ENCODE measurements at regions not wholly inside any gene's neighbourhood (a gene's known extent, or its start where the extent isn't known, plus 50 kb on each side); places are given as distances from the start of the nearest gene placed in this dataset.

DNA sequence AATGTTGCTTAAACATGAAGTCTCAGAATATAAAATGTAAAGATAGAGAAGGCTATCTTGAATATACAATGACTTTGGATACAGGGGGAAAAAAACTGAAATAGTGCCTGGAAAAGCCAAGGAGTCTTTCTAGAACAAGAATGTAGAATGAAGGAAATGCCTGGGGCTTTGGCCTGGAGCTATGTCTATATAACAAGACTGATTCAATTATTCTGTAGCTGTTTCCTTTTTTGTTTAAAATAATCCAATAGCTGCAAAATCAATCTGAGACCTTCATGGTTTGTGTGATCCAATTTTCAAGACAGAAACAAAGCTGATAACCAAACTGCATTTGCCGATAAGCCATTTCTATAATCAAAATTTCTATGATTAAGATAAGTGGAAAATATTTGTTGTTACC is 530.9 kb upstream of the NBEA start:
- Histone ChIP-seq H2AK5ac (ENCODE audit: low read depth, low read length) (no peak overlapping the region), H3K23ac (ENCODE audit: low read depth, low read length) (no peak overlapping the region), H2AK9ac (replicated peaks; ENCODE audit: low read depth, low read length, poor library complexity) (no peak overlapping the region), H3K27ac (ENCODE audit: insufficient read depth, low read length) (no peak overlapping the region), H3K4ac (ENCODE audit: low read depth, low read length) (no peak overlapping the region), H4K5ac (ENCODE audit: low read depth, low read length) (no peak overlapping the region), H3K9me1 (ENCODE audit: insufficient read depth, low read length) (no peaks in the 10 kb centered on the region), H3K56ac (ENCODE audit: extremely low read depth, insufficient read depth, low read length) (no peak overlapping the region), H2BK120ac (ENCODE audit: low read depth, low read length) (no peak overlapping the region), H3K27me3 (ENCODE audit: control insufficient read depth, insufficient read depth, low read length) (no peaks in the 10 kb centered on the region), H3K4me2 (ENCODE audit: low read depth, low read length) (no peak overlapping the region), H3K4me3 (ENCODE audit: insufficient read depth, low read depth, low read length) (no peak overlapping the region), H2BK20ac (ENCODE audit: low read depth, low read length) (no peak overlapping the region), H3K36me3 (ENCODE audit: control insufficient read depth, insufficient read depth, low read length) (no peaks in the 10 kb centered on the region), H3K4me1 (ENCODE audit: control insufficient read depth, insufficient read depth, low read length) (peaks cover 3% of the 10 kb centered on the region; the same call in 1 of the 2 replicates), H4K91ac (ENCODE audit: insufficient read depth, low read depth, low read length) (no peak overlapping the region), H3K79me1 (ENCODE audit: low read depth in 1 of 2, low read length in 2 of 2) (no peaks in the 10 kb centered on the region), H3K14ac (replicated peaks; ENCODE audit: low read depth, low read length) (no peak overlapping the region), H2BK5ac (ENCODE audit: low read depth, low read length, poor library complexity, severe bottlenecking) (no peak overlapping the region), H4K8ac (ENCODE audit: low read depth in 2 of 2, low read length in 2 of 2) (no peak overlapping the region), H2BK15ac (ENCODE audit: low read depth, low read length) (no peak overlapping the region), H3K9ac (ENCODE audit: low read depth, low read length) (no peak overlapping the region), H3K18ac (ENCODE audit: low read depth, low read length) (no peak overlapping the region), H2AFZ (replicated peaks; ENCODE audit: low read length, poor library complexity) (no peak overlapping the region), H3K9me3 (ENCODE audit: control insufficient read depth, insufficient read depth, low read length) (no peaks in the 10 kb centered on the region), H4K20me1 (ENCODE audit: insufficient read depth, low read length) (no peaks in the 10 kb centered on the region)
- intact Hi-C loops (cut with micrococcal nuclease) = no loop called here
- ATAC-seq (ENCODE audit: low read depth) (no peak), DNase-seq (no peak)
- POLR2A ChIA-PET (ENCODE audit: unreplicated experiment) = no interaction called here
- no peak for TF ChIP-seq MAFK (IDR thresholded peaks at IDR 0.05; ENCODE audit: low read depth, low read length)
- TF ChIP-seq NFE2L2 (IDR thresholded peaks at IDR 0.05; ENCODE audit: low read depth, low read length) = no peak
- TF ChIP-seq, protein P1, sequence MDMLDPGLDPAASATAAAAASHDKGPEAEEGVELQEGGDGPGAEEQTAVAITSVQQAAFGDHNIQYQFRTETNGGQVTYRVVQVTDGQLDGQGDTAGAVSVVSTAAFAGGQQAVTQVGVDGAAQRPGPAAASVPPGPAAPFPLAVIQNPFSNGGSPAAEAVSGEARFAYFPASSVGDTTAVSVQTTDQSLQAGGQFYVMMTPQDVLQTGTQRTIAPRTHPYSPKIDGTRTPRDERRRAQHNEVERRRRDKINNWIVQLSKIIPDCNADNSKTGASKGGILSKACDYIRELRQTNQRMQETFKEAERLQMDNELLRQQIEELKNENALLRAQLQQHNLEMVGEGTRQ (IDR thresholded peaks at IDR 0.05; ENCODE audit: low read depth, low read length) = no peak
- no peak for TF ChIP-seq CHD1 (IDR thresholded peaks at IDR 0.05; ENCODE audit: low read depth, low read length)
- no peak for TF ChIP-seq MAZ (IDR thresholded peaks at IDR 0.05; ENCODE audit: borderline replicate concordance, low read depth, low read length)
- TF ChIP-seq, protein P2, sequence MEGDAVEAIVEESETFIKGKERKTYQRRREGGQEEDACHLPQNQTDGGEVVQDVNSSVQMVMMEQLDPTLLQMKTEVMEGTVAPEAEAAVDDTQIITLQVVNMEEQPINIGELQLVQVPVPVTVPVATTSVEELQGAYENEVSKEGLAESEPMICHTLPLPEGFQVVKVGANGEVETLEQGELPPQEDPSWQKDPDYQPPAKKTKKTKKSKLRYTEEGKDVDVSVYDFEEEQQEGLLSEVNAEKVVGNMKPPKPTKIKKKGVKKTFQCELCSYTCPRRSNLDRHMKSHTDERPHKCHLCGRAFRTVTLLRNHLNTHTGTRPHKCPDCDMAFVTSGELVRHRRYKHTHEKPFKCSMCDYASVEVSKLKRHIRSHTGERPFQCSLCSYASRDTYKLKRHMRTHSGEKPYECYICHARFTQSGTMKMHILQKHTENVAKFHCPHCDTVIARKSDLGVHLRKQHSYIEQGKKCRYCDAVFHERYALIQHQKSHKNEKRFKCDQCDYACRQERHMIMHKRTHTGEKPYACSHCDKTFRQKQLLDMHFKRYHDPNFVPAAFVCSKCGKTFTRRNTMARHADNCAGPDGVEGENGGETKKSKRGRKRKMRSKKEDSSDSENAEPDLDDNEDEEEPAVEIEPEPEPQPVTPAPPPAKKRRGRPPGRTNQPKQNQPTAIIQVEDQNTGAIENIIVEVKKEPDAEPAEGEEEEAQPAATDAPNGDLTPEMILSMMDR (conservative IDR thresholded peaks at IDR 0.05; ENCODE audit: low read depth, low read length) = no peak
- no peak for TF ChIP-seq FOS (IDR thresholded peaks at IDR 0.05; ENCODE audit: low read depth, low read length)
- no peak for TF ChIP-seq CEBPB (IDR thresholded peaks at IDR 0.05; ENCODE audit: low read depth, low read length)
- TF ChIP-seq MXI1 (IDR thresholded peaks at IDR 0.05; ENCODE audit: borderline replicate concordance, low read depth, low read length) = no peak
- no peak for TF ChIP-seq RFX5 (IDR thresholded peaks at IDR 0.05; ENCODE audit: low read depth, low read length)
- TF ChIP-seq RCOR1 (IDR thresholded peaks at IDR 0.05; ENCODE audit: insufficient replicate concordance, low read length) = no peak
- TF ChIP-seq RAD21 (IDR thresholded peaks at IDR 0.05; ENCODE audit: low read length) = no peak
- in situ Hi-C loops (cut with MboI; ENCODE audit: low sequenced_read_pairs) = no loop called here
- CTCF ChIA-PET = interaction anchor here (1.1 kb wide), 1 partner anchor 10 kb away, joined by 3 read pairs; no protein-coding TSS in a partner anchor
- WGBS, 2 experiments (ENCODE audit: extremely low coverage in 2 of 2, insufficient read length in 1 of 2) = no CpG with 5 or more reads among the region's 1 CpG
- dilution Hi-C loops (cut with HindIII; ENCODE audit: low sequenced_read_pairs, unreplicated experiment) = no loop called here
- BruUV-seq (replicated peaks) = no TSS peak

All from IMR-90 (cell line).